ENCODE measurements at regions not wholly inside any gene's neighbourhood (a gene's known extent, or its start where the extent isn't known, plus 50 kb on each side); places are given as distances from the start of the nearest gene placed in this dataset.
"Not testable (repeated sequence)": the region's sequence is repeated elsewhere in the genome, so short reads cannot be mapped to it uniquely, and the experiment has no call there.

DNA sequence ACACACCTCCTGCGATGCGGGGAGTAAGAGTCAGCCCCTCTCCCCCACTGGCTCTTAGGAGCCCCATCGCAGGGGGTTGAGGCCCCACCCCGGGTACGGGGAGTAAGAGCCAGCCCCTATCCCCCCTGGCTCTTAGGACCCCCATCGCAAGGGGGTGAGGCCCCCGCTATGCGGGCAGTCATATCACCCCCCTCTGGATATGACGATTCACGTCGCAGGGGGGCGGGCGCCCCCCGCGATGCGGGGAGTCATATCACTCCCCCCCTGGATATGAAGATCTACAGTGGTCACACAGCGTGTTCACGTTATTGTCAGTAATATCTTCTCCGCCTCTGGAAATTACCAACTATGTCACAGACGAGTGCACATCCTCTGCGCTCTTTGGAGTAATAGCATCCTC is 61.1 kb downstream of the DEFB131A start:
- ATAC-seq; H3K27me3 ChIP-seq; intact Hi-C loops (cut with DNase I; ENCODE audit: low total_unique reads); H3K27ac ChIP-seq; H3K4me3 ChIP-seq; in situ Hi-C loops (cut with MboI; ENCODE audit: low sequenced_read_pairs in 4 of 4); H3K4me1 ChIP-seq; H3K9me3 ChIP-seq; DNase-seq; H3K36me3 ChIP-seq: not testable (repeated sequence)

DNA sequence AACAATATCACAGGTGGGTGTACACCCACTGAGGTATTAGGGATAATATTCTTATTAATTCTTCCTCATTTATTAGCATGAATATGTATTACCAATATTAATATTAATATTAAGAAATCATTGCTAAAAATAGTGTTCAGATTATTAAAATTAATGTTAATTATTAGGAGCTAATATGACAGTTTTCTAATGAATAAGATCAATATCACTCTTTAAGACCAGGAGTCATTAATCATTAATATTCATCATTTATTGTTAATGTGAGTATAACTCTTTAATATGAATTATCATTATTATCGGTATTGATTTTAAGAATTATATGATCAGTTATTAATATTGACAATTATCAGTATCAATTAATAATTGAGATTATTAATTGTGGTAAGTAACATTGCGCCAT is 62.5 kb downstream of the DEFB131A start:
- H3K9me3 ChIP-seq; H3K4me1 ChIP-seq; H3K27me3 ChIP-seq; H3K36me3 ChIP-seq; ATAC-seq; DNase-seq; intact Hi-C loops (cut with DNase I; ENCODE audit: low total_unique reads); H3K27ac ChIP-seq; in situ Hi-C loops (cut with MboI; ENCODE audit: low sequenced_read_pairs in 4 of 4); H3K4me3 ChIP-seq: not testable (repeated sequence)

DNA sequence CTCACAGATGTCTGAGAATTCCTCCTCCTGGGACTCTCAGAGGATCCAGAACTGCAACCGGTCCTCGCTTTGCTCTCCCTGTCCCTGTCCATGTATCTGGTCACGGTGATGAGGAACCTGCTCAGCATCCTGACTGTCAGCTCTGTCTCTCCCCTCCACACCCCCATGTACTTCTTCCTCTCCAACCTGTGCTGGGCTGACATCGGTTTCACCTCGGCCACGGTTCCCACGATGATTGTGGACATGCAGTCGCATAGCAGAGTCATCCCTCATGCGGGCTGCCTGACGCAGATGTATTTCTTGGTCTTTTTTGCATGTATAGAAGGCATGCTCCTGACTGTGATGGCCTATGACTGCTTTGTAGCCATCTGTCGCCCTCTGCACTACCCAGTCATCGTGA is 68.7 kb downstream of the DEFB131A start:
- H3K4me1 ChIP-seq; H3K4me3 ChIP-seq; in situ Hi-C loops (cut with MboI; ENCODE audit: low sequenced_read_pairs in 4 of 4); H3K36me3 ChIP-seq; intact Hi-C loops (cut with DNase I; ENCODE audit: low total_unique reads); DNase-seq; ATAC-seq; H3K27ac ChIP-seq; H3K27me3 ChIP-seq; H3K9me3 ChIP-seq: not testable (repeated sequence)

- ATAC-seq; H3K4me1 ChIP-seq; H3K9me3 ChIP-seq; H3K27ac ChIP-seq; H3K36me3 ChIP-seq; in situ Hi-C loops (cut with MboI; ENCODE audit: low sequenced_read_pairs in 4 of 4); H3K27me3 ChIP-seq; DNase-seq; intact Hi-C loops (cut with DNase I; ENCODE audit: low total_unique reads); H3K4me3 ChIP-seq: not testable (repeated sequence)
These were observed 75.4 kb downstream of the DEFB131A start for GRCh38 chr4:9519631-9520030.

- ATAC-seq; H3K27me3 ChIP-seq; H3K4me3 ChIP-seq; in situ Hi-C loops (cut with MboI; ENCODE audit: low sequenced_read_pairs in 4 of 4); H3K9me3 ChIP-seq; H3K36me3 ChIP-seq; H3K27ac ChIP-seq; H3K4me1 ChIP-seq; DNase-seq; intact Hi-C loops (cut with DNase I; ENCODE audit: low total_unique reads): not testable (repeated sequence)
These were observed 78.7 kb downstream of the DEFB131A start for GRCh38 chr4:9522903-9523302.

DNA sequence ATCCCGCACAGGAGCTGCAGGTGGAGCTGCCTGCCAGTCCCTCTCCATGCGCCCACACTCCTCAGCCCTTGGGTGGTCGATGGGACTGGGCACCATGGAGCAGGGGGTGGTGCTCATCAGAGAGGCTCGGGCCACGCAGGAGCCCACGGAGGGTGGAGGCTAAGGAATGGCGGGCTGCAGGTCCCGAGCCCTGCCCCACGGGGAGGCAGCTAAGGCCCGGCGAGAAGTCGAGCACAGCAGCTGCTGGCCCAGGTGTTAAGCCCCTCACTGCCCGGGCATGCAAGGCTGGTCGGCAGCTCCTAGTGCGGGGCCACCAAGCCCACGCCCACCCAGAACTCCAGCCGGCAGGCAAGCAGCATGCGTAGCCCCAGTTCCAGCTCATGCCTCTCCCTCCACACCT is 80.2 kb downstream of the DEFB131A start:
- H3K4me3 ChIP-seq; H3K36me3 ChIP-seq; intact Hi-C loops (cut with DNase I; ENCODE audit: low total_unique reads); in situ Hi-C loops (cut with MboI; ENCODE audit: low sequenced_read_pairs in 4 of 4); DNase-seq; ATAC-seq; H3K4me1 ChIP-seq; H3K27me3 ChIP-seq; H3K27ac ChIP-seq; H3K9me3 ChIP-seq: not testable (repeated sequence)

- H3K27ac ChIP-seq, H3K27me3 ChIP-seq, ATAC-seq, H3K4me1 ChIP-seq, H3K9me3 ChIP-seq, H3K36me3 ChIP-seq: not testable (repeated sequence)
- DNase-seq, result peak in 1 of 2 donors; percentile 23
- TF ChIP-seq, protein P1, sequence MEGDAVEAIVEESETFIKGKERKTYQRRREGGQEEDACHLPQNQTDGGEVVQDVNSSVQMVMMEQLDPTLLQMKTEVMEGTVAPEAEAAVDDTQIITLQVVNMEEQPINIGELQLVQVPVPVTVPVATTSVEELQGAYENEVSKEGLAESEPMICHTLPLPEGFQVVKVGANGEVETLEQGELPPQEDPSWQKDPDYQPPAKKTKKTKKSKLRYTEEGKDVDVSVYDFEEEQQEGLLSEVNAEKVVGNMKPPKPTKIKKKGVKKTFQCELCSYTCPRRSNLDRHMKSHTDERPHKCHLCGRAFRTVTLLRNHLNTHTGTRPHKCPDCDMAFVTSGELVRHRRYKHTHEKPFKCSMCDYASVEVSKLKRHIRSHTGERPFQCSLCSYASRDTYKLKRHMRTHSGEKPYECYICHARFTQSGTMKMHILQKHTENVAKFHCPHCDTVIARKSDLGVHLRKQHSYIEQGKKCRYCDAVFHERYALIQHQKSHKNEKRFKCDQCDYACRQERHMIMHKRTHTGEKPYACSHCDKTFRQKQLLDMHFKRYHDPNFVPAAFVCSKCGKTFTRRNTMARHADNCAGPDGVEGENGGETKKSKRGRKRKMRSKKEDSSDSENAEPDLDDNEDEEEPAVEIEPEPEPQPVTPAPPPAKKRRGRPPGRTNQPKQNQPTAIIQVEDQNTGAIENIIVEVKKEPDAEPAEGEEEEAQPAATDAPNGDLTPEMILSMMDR (IDR thresholded peaks at IDR 0.05 in 4 of 5, conservative IDR thresholded peaks at IDR 0.05 in 1 of 5), result peak in 4 of 5 experiments; percentile 56 to 77 (median 74)
- peak overlapping the region; percentile 45 to 59 (median 54) for H3K4me3 ChIP-seq
- intact Hi-C loops (cut with DNase I; ENCODE audit: low total_unique reads) (loop anchor here (10.0 kb wide), 1 partner anchor 123 kb away; no protein-coding TSS in a partner anchor), in situ Hi-C loops (cut with MboI; ENCODE audit: low sequenced_read_pairs in 4 of 4) (loop anchor here in 1 of 4 donors (25.0 kb wide), 1 partner anchor 130 kb away; no protein-coding TSS in a partner anchor)
These were observed 88.1 kb downstream of the DEFB131A start for GRCh38 chr4:9532134-9532862.

GRCh38 chr4:9532863-9533192 is 88.6 kb downstream of the DEFB131A start:
- in situ Hi-C loops (cut with MboI; ENCODE audit: low sequenced_read_pairs in 4 of 4), result loop anchor here in 1 of 4 donors (25.0 kb wide), 1 partner anchor 129 kb away; no protein-coding TSS in a partner anchor
- intact Hi-C loops (cut with DNase I; ENCODE audit: low total_unique reads), result loop anchor here (10.0 kb wide), 1 partner anchor 122 kb away; no protein-coding TSS in a partner anchor
- H3K36me3 ChIP-seq, H3K27me3 ChIP-seq, H3K9me3 ChIP-seq, H3K27ac ChIP-seq, H3K4me1 ChIP-seq, ATAC-seq, DNase-seq: not testable (repeated sequence)
- peak overlapping the region in 3 of 4 donors; percentile 50 to 59 (median 57) for H3K4me3 ChIP-seq

GRCh38 chr4:9537101-9537500 is 92.9 kb downstream of the DEFB131A start:
- ATAC-seq, H3K27me3 ChIP-seq, H3K4me1 ChIP-seq, H3K9me3 ChIP-seq, H3K36me3 ChIP-seq, H3K27ac ChIP-seq, DNase-seq, H3K4me3 ChIP-seq: not testable (repeated sequence)
- intact Hi-C loops (cut with DNase I; ENCODE audit: low total_unique reads), result loop anchor here (10.0 kb wide), 1 partner anchor 118 kb away; no protein-coding TSS in a partner anchor
- in situ Hi-C loops (cut with MboI; ENCODE audit: low sequenced_read_pairs in 4 of 4), result loop anchor here in 1 of 4 donors (25.0 kb wide), 1 partner anchor 125 kb away; no protein-coding TSS in a partner anchor

DNA sequence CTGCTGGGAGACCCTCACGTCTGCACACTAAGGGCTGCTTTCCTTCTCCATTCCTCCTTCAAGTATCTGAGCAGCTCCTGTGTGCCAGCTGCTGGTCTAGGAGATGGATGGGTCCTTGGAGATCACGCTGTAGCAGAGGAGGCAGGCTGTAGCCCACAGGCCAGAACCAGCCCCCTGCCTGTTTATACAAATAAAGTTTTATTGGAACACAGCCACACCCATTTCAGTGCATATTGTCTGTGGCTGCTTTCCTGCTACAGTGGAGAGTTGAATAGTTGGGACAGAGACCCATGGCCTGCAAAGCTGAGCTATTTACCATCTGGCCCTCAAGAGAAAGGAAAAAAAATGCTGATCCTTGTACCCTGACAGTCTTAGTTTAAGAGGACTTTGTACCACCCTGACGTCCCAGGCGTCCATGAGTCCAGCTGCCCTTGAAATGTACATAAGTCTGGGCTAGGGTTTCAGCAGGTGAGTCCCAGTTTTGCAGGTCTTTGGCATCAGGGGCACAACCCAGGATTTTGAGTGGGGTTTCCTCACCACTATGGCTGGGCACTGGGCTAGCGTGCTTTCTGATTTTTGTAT is 95.8 kb downstream of the DEFB131A start:
- not testable (repeated sequence) for H3K9me3 ChIP-seq, H3K4me1 ChIP-seq, ATAC-seq, H3K4me3 ChIP-seq, H3K36me3 ChIP-seq, DNase-seq, H3K27ac ChIP-seq, H3K27me3 ChIP-seq
- intact Hi-C loops (cut with DNase I; ENCODE audit: low total_unique reads), result loop anchor here (10.0 kb wide), 1 partner anchor 115 kb away; no protein-coding TSS in a partner anchor
- in situ Hi-C loops (cut with MboI; ENCODE audit: low sequenced_read_pairs in 4 of 4), result loop anchor here in 1 of 4 donors (25.0 kb wide), 1 partner anchor 122 kb away; no protein-coding TSS in a partner anchor

Measured in gastrocnemius medialis (tissue), 4 donors.